SK-N-SH (cell line): ENCODE measurements at regions not wholly inside any gene's neighbourhood (a gene's known extent, or its start where the extent isn't known, plus 50 kb on each side); places are given as distances from the start of the nearest gene placed in this dataset.

ENCODE experiments used
- CHD2 ChIP-seq: fragments of 150-350 bp; IDR thresholded peaks from 2 replicates; pipeline ENCODE4 v1.6.1; 2018; ENCODE audit warnings: low read length; ENCODE audit not compliant: partially characterized antibody
- EP300 ChIP-seq, 2 experiments: IDR thresholded peaks; 2 replicates each; pipeline versions ENCODE4 v1.4.0 to v1.6.1; 2012; ENCODE audit warnings: borderline replicate concordance in 1 of 2, low read depth in 1 of 2, low read length in 1 of 2
- FOSL2 ChIP-seq: IDR thresholded peaks from 2 replicates; pipeline ENCODE4 v1.4.0; 2012; ENCODE audit warnings: low read depth, mild to moderate bottlenecking, moderate library complexity, borderline replicate concordance
- FOXJ3 ChIP-seq: sonication (generic); formaldehyde crosslinking; IDR thresholded peaks from 2 replicates; pipeline ENCODE4 v1.5.1; 2020; ENCODE audit warnings: mild to moderate bottlenecking, missing genetic modification reagents
- POLR2AphosphoS5 ChIP-seq: IDR thresholded peaks from 2 replicates; pipeline ENCODE4 v1.6.1; 2012; ENCODE audit warnings: low read depth, low read length
- RAD21 ChIP-seq: IDR thresholded peaks from 2 replicates; pipeline ENCODE4 v1.6.1; 2012; ENCODE audit warnings: mild to moderate bottlenecking, low read length
- RCOR1 ChIP-seq: fragments of 150-350 bp; IDR thresholded peaks from 2 replicates; pipeline ENCODE4 v1.6.1; 2017; ENCODE audit warnings: antibody characterized with exemption, low read length
- TCF12 ChIP-seq: IDR thresholded peaks from 2 replicates; pipeline ENCODE4 v1.4.0; 2012
- TF ChIP-seq, protein P1 (sequence below): fragments of 200-600 bp; sonication (generic); IDR thresholded peaks from 2 replicates; pipeline ENCODE4 v1.6.1; 2017; ENCODE audit warnings: antibody characterized with exemption, mild to moderate bottlenecking, moderate library complexity
- TF ChIP-seq, protein P2 (sequence below): IDR thresholded peaks from 2 replicates; pipeline ENCODE4 v1.6.1; 2012; ENCODE audit warnings: mild to moderate bottlenecking, low read depth, low read length, moderate library complexity
- TF ChIP-seq, protein P3 (sequence below): fragments of 150-350 bp; IDR thresholded peaks from 2 replicates; pipeline ENCODE4 v1.6.1; 2016; ENCODE audit warnings: mild to moderate bottlenecking, low read depth, low read length
- TF ChIP-seq, protein P4 (sequence below): fragments of 150-350 bp; IDR thresholded peaks from 2 replicates; pipeline ENCODE4 v1.6.1; 2017; ENCODE audit warnings: antibody characterized with exemption, low read length, low read depth, borderline replicate concordance

DNA sequence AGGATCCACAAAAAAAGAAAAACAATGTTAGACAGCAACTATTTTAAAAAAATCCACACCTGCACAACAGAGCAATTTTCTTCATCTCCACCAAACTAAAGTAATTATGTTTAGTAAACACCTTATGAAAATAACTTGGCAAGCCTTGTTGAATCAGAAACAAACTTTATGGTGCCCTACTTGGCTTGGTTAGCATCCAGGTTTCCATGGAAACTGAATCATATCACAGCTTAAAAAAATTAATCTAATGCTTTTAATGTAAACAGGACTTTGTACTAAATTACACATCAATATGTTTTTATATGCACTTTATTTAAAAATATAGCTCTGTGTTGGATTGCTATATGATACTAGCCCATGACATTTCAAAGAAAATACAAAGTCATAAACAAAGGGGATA is 1882.4 kb downstream of the SUCLG1 start:
- TF ChIP-seq FOXJ3 (CRISPR knock-in tag), result no peak
- TF ChIP-seq, protein P1, sequence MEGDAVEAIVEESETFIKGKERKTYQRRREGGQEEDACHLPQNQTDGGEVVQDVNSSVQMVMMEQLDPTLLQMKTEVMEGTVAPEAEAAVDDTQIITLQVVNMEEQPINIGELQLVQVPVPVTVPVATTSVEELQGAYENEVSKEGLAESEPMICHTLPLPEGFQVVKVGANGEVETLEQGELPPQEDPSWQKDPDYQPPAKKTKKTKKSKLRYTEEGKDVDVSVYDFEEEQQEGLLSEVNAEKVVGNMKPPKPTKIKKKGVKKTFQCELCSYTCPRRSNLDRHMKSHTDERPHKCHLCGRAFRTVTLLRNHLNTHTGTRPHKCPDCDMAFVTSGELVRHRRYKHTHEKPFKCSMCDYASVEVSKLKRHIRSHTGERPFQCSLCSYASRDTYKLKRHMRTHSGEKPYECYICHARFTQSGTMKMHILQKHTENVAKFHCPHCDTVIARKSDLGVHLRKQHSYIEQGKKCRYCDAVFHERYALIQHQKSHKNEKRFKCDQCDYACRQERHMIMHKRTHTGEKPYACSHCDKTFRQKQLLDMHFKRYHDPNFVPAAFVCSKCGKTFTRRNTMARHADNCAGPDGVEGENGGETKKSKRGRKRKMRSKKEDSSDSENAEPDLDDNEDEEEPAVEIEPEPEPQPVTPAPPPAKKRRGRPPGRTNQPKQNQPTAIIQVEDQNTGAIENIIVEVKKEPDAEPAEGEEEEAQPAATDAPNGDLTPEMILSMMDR, result no peak
- TF ChIP-seq FOSL2, result no peak
- no peak for TF ChIP-seq RCOR1
- TF ChIP-seq TCF12, result no peak
- TF ChIP-seq EP300 (IDR thresholded peaks at IDR 0.05; ENCODE audit: borderline replicate concordance in 1 of 2, low read depth in 1 of 2, low read length in 1 of 2), result no peak
- TF ChIP-seq CHD2, result no peak
- TF ChIP-seq, protein P2, sequence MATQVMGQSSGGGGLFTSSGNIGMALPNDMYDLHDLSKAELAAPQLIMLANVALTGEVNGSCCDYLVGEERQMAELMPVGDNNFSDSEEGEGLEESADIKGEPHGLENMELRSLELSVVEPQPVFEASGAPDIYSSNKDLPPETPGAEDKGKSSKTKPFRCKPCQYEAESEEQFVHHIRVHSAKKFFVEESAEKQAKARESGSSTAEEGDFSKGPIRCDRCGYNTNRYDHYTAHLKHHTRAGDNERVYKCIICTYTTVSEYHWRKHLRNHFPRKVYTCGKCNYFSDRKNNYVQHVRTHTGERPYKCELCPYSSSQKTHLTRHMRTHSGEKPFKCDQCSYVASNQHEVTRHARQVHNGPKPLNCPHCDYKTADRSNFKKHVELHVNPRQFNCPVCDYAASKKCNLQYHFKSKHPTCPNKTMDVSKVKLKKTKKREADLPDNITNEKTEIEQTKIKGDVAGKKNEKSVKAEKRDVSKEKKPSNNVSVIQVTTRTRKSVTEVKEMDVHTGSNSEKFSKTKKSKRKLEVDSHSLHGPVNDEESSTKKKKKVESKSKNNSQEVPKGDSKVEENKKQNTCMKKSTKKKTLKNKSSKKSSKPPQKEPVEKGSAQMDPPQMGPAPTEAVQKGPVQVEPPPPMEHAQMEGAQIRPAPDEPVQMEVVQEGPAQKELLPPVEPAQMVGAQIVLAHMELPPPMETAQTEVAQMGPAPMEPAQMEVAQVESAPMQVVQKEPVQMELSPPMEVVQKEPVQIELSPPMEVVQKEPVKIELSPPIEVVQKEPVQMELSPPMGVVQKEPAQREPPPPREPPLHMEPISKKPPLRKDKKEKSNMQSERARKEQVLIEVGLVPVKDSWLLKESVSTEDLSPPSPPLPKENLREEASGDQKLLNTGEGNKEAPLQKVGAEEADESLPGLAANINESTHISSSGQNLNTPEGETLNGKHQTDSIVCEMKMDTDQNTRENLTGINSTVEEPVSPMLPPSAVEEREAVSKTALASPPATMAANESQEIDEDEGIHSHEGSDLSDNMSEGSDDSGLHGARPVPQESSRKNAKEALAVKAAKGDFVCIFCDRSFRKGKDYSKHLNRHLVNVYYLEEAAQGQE, result no peak
- TF ChIP-seq RAD21, result no peak
- TF ChIP-seq, protein P3, sequence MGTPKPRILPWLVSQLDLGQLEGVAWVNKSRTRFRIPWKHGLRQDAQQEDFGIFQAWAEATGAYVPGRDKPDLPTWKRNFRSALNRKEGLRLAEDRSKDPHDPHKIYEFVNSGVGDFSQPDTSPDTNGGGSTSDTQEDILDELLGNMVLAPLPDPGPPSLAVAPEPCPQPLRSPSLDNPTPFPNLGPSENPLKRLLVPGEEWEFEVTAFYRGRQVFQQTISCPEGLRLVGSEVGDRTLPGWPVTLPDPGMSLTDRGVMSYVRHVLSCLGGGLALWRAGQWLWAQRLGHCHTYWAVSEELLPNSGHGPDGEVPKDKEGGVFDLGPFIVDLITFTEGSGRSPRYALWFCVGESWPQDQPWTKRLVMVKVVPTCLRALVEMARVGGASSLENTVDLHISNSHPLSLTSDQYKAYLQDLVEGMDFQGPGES, result no peak
- TF ChIP-seq, protein P4, sequence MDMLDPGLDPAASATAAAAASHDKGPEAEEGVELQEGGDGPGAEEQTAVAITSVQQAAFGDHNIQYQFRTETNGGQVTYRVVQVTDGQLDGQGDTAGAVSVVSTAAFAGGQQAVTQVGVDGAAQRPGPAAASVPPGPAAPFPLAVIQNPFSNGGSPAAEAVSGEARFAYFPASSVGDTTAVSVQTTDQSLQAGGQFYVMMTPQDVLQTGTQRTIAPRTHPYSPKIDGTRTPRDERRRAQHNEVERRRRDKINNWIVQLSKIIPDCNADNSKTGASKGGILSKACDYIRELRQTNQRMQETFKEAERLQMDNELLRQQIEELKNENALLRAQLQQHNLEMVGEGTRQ, result no peak
- TF ChIP-seq POLR2AphosphoS5, result no peak
